SK-N-SH treated with all-trans-retinoic acid at 6 μM for 48 hours (cell line): ENCODE measurements at regions not wholly inside any gene's neighbourhood (a gene's known extent, or its start where the extent isn't known, plus 50 kb on each side); places are given as distances from the start of the nearest gene placed in this dataset.

Experiments
- ATAC-seq: fragments of 200-7000 bp; cut with Tn5 transposase; 3 replicates; pipeline ENCODE4 v1.9.1; 2020; ENCODE audit warnings: mild to moderate bottlenecking, moderate library complexity
- ARNTL ChIP-seq: fragments of 450-650 bp; formaldehyde crosslinking; IDR thresholded peaks from 2 replicates; pipeline ENCODE4 v1.5.0; 2020; ENCODE audit warnings: low read depth, mild to moderate bottlenecking, moderate library complexity, borderline replicate concordance
- BACH2 ChIP-seq: fragments of 250-450 bp; sonication (Bioruptor Pico); IDR thresholded peaks from 2 replicates; pipeline ENCODE4 v1.9.0; 2021; ENCODE audit warnings: mild to moderate bottlenecking, borderline replicate concordance
- CSDC2 ChIP-seq: fragments of 250-450 bp; sonication (Bioruptor Pico); IDR thresholded peaks from 2 replicates; pipeline ENCODE4 v1.5.0; 2020; ENCODE audit warnings: mild to moderate bottlenecking, moderate library complexity
- ESRRG ChIP-seq: fragments of 250-450 bp; sonication (Bioruptor Pico); IDR thresholded peaks from 2 replicates; pipeline ENCODE4 v1.6.1; 2021; ENCODE audit warnings: mild to moderate bottlenecking
- GLIS3 ChIP-seq: fragments of 250-450 bp; sonication (Bioruptor Pico); IDR thresholded peaks from 2 replicates; pipeline ENCODE4 v1.5.0; 2020; ENCODE audit warnings: mild to moderate bottlenecking, moderate library complexity
- ISL1 ChIP-seq: fragments of 250-450 bp; sonication (Bioruptor Pico); IDR thresholded peaks from 2 replicates; pipeline ENCODE4 v2.1.2; 2022; ENCODE audit warnings: mild to moderate bottlenecking, moderate library complexity
- OSR1 ChIP-seq: fragments of 250-450 bp; sonication (Bioruptor Pico); IDR thresholded peaks from 2 replicates; pipeline ENCODE4 v1.8.0; 2022; ENCODE audit warnings: moderate library complexity, mild to moderate bottlenecking, inconsistent platforms
- PATZ1 ChIP-seq: fragments of 250-450 bp; sonication (Bioruptor Pico); IDR thresholded peaks from 2 replicates; pipeline ENCODE4 v1.8.0; 2020; ENCODE audit warnings: mild to moderate bottlenecking, moderate library complexity, borderline replicate concordance
- PPARA ChIP-seq: fragments of 250-450 bp; sonication (Bioruptor Pico); IDR thresholded peaks from 2 replicates; pipeline ENCODE4 v1.5.0; 2020; ENCODE audit warnings: mild to moderate bottlenecking, borderline replicate concordance
- SNAI2 ChIP-seq: fragments of 250-450 bp; sonication (Bioruptor Pico); IDR thresholded peaks from 2 replicates; pipeline ENCODE4 v1.5.0; 2020; ENCODE audit warnings: mild to moderate bottlenecking, moderate library complexity
- TCF4 ChIP-seq: fragments of 250-450 bp; sonication (Bioruptor Pico); IDR thresholded peaks from 2 replicates; pipeline ENCODE4 v1.8.0; 2021; ENCODE audit warnings: mild to moderate bottlenecking, moderate library complexity, borderline replicate concordance
- TOX ChIP-seq: fragments of 250-450 bp; sonication (Bioruptor Pico); IDR thresholded peaks from 2 replicates; pipeline ENCODE4 v1.8.0; 2021; ENCODE audit warnings: mild to moderate bottlenecking, moderate library complexity, borderline replicate concordance
- TSHZ2 ChIP-seq: fragments of 250-450 bp; sonication (Bioruptor Pico); IDR thresholded peaks from 2 replicates; pipeline ENCODE4 v1.5.0; 2020; ENCODE audit warnings: mild to moderate bottlenecking, moderate library complexity
- ZC3H10 ChIP-seq: fragments of 250-450 bp; sonication (Bioruptor Pico); IDR thresholded peaks from 2 replicates; pipeline ENCODE4 v1.5.1; 2021; ENCODE audit warnings: mild to moderate bottlenecking, moderate library complexity
- ZFP3 ChIP-seq: fragments of 250-450 bp; sonication (Bioruptor Pico); IDR thresholded peaks from 2 replicates; pipeline ENCODE4 v1.5.0; 2020; ENCODE audit warnings: mild to moderate bottlenecking, moderate library complexity
- ZFP30 ChIP-seq: fragments of 450-650 bp; formaldehyde crosslinking; IDR thresholded peaks from 2 replicates; pipeline ENCODE4 v1.5.0; 2022; ENCODE audit warnings: mild to moderate bottlenecking, moderate library complexity
- ZNF70 ChIP-seq: fragments of 450-650 bp; formaldehyde crosslinking; IDR thresholded peaks from 2 replicates; pipeline ENCODE4 v1.5.0; 2020; ENCODE audit warnings: mild to moderate bottlenecking, moderate library complexity
- TF ChIP-seq, protein P1 (sequence below): fragments of 250-450 bp; sonication (Bioruptor Pico); IDR thresholded peaks from 2 replicates; pipeline ENCODE4 v1.5.1; 2020; ENCODE audit warnings: low read depth, mild to moderate bottlenecking, moderate library complexity

GRCh38 chr13:105545811-105546210, 989.7 kb downstream of the EFNB2 start (continued):
- TF ChIP-seq PATZ1 (CRISPR knock-in tag) (no peak), ZFP30 (no peak)

- TF ChIP-seq ZNF70 (CRISPR knock-in tag) (no peak), GLIS3 (CRISPR knock-in tag) (no peak), ESRRG (CRISPR knock-in tag) (no peak), ISL1 (CRISPR knock-in tag) (no peak), ZFP30 (no peak), BACH2 (CRISPR knock-in tag) (no peak), TSHZ2 (CRISPR knock-in tag) (no peak), TOX (no peak), ARNTL (no peak), ZFP3 (CRISPR knock-in tag) (no peak), PATZ1 (CRISPR knock-in tag) (no peak)
- TF ChIP-seq, protein P1, sequence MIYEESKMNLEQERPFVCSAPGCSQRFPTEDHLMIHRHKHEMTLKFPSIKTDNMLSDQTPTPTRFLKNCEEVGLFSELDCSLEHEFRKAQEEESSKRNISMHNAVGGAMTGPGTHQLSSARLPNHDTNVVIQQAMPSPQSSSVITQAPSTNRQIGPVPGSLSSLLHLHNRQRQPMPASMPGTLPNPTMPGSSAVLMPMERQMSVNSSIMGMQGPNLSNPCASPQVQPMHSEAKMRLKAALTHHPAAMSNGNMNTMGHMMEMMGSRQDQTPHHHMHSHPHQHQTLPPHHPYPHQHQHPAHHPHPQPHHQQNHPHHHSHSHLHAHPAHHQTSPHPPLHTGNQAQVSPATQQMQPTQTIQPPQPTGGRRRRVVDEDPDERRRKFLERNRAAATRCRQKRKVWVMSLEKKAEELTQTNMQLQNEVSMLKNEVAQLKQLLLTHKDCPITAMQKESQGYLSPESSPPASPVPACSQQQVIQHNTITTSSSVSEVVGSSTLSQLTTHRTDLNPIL (CRISPR knock-in tag): no peak
- TF ChIP-seq, all 23 proteins: peak for 0
- no peak for ATAC-seq
Measured at GRCh38 chr13:105543742-105544141, 991.7 kb downstream of the EFNB2 start.

DNA sequence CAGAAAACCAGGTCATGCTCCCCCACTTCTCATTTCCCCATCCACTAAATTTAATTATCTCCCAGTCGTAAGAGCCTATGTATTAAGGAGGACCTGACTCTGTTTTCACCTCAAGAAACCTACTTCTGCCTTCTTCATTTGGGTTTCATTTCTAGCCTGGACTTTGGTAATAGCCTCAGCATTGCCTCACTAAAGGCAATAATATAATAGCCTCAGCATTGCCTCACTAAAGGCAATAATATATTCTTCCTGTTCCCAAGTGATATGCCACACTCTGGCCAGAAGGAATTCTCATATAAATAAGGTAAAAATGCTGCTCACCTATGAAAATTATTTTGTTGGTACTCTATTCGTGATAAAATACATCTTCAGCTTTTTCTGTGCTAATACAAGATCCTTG, 993.9 kb downstream of the EFNB2 start:
- TF ChIP-seq ZNF70 (CRISPR knock-in tag): no peak
- TF ChIP-seq TOX: no peak
- TF ChIP-seq PPARA (CRISPR knock-in tag): no peak
- TF ChIP-seq ZFP3 (CRISPR knock-in tag): no peak
- no peak for TF ChIP-seq TCF4 (CRISPR knock-in tag)
- TF ChIP-seq PATZ1 (CRISPR knock-in tag): no peak
- no peak for TF ChIP-seq ESRRG (CRISPR knock-in tag)
- no peak for TF ChIP-seq CSDC2
- TF ChIP-seq SNAI2 (CRISPR knock-in tag): no peak
- TF ChIP-seq OSR1 (CRISPR knock-in tag): no peak
- TF ChIP-seq ZC3H10: no peak
- TF ChIP-seq, protein P1 (CRISPR knock-in tag): no peak
- no peak for ATAC-seq
